GM19351 (cell line): ENCODE measurements at regions not wholly inside any gene's neighbourhood (a gene's known extent, or its start where the extent isn't known, plus 50 kb on each side); places are given as distances from the start of the nearest gene placed in this dataset.

Experiments
- ATAC-seq: cut with Tn5 transposase; IDR thresholded peaks from one replicate; pipeline ENCODE4 v1.9.1; 2021; ENCODE audit warnings: mild to moderate bottlenecking, moderate library complexity; ENCODE audit not compliant: unreplicated experiment

DNA sequence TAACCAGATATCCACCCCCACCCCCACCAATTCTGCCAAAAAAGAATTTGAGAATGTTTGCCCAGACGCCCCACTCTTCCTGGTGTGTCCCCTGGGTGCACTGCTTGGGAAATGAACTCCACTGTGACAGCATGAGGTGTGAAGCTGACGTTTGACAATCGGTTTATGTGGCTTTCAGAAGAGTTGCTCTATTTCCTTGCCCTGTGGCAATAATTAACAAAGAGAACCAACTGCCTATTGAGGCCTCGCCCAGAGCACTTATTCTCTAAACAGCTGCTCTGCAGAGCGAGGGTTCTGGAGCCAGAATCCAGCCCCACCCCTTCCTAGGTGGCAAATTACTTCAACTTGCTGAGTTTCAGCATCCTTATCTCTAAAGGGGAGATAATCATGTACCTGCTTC is 115.8 kb upstream of the SIX3 start:
- ATAC-seq: no peak

DNA sequence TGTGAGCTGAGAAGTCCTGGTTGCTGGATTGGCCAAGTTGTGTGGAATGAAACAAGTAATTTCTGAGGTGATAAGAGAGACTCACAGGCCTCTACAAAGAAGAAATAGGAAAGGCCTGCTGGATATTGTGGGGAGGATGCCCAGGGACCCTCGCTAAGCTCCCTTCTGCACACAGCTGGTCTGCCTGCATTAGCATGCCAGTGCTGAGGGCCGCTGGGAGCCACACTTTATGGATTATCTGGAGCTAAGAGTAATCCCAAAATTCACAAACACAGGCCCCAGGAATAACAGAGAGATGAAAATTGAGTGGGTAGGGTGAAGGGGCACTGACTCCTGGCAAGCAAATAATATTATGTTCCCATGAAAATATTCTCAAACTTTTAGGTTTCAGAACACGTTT is 114.9 kb upstream of the SIX3 start:
- no peak for ATAC-seq

DNA sequence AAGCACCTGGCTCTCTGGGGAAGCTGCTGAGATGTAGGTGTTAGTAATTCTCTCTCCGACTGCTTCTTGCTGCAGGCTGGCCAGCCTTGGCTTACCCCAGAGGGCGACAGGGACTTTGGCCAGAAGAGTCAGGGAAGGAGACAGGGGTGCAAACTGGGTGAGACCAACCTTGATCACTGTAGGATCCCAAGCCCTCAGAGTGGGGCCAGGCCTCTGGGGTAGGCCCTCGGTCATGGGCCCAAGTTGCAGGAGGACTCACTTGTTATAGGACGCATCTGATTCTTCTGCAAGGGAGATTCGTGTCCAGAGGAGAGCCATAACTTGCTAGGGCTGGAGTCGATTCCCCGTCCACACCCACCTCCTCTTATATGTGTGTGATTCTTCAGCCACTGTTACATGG is 111.7 kb upstream of the SIX3 start:
- ATAC-seq: no peak

DNA sequence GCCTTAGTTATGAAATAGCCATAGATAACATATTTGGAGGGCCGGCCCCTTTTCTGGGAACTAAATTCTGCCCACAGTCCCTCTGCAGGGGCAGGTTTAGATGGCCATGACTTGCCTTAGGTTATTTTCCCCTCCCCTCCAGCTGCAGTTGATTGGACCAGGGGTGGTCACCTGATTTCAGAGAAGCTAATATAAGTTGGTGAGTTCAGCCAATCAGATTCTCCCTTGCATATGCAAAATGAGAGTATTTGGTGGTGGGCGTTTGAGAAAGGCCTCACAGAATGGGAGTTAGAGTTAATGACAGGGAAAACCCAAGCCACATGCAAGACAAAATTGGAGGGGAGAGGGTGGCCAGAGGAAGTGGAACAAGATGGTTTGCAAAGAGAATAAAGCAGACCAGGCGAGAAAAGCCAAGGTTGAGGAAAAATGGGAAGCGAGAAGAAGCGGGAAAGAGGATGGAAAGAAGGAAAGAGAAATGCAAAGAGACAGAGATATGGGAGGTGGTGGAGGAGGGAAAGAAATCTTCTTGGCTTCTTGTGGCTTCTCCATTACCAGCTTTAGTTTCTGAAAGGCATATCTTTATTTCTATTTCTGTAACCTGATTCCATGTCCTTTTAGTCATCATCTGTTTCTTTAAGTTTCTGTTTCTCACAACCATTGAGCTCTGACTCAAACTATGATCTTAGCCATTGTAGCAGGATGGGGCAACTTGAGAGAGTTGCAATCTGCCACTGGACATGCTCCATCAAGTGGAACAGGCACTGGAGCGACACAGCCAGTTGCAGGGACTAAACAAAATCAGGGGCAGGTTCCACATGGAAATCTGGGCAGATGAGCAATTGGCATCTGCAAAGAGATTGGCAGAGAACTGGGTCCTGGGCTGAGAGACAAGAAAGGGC is 108.1 kb upstream of the SIX3 start:
- ATAC-seq: peak; percentile 68

DNA sequence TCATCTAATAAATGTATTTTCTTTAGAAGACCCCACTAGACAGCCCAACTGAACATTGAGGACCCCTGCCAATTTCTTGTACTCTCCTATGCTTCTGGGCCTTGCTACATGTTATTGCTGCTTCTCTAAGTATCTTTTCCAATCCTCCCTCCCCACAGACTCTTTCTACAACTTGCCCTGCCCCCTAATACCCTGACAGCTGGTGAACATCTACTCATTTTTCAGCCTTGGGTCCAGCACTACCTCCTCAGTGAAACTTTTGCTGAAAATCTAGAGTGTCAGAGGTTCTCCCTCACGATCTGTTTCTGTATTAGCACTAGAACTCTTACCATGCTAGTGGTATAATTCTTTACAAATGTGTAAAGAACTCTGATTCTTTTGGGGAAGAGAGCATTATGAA is 106.8 kb upstream of the SIX3 start:
- ATAC-seq: no peak

DNA sequence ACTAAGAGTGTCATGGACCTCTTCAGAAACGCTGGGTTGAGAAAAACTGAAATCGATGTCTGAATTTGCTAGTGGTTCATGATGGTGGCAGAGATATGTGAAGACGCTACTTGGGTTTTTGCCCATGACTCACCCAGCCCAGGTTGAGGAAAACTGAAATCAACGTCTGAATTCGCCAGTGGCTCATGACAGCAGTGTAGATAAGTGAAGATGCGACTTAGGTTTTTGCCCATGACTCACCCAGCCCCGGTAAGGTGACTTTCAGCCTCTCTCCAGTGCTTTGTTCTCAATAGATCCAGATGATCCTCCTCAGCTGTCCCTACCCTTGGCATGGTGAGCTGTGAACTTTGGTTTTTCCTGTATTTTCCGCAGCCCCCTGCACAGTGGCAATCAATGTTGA is 105.3 kb upstream of the SIX3 start:
- no peak for ATAC-seq

DNA sequence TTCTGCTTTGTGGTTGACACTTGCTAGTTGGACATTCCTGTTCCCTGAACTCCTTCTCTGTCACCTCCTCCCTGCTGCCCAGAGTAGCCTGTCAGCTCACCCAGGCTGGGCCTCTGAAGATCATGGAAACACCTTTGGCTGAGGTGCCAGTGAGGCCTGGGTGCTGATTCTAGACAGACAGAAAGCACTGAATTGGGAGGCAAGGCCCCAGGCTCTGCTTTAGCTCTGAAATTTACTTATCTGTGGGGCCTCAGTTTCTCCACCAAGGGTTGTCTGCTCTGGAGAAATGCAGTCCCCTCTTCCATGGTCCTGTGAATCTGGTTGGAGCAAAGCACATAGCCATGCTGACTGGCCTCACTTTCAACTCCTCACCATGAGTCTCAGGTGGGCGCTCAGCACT is 104.6 kb upstream of the SIX3 start:
- ATAC-seq: no peak

DNA sequence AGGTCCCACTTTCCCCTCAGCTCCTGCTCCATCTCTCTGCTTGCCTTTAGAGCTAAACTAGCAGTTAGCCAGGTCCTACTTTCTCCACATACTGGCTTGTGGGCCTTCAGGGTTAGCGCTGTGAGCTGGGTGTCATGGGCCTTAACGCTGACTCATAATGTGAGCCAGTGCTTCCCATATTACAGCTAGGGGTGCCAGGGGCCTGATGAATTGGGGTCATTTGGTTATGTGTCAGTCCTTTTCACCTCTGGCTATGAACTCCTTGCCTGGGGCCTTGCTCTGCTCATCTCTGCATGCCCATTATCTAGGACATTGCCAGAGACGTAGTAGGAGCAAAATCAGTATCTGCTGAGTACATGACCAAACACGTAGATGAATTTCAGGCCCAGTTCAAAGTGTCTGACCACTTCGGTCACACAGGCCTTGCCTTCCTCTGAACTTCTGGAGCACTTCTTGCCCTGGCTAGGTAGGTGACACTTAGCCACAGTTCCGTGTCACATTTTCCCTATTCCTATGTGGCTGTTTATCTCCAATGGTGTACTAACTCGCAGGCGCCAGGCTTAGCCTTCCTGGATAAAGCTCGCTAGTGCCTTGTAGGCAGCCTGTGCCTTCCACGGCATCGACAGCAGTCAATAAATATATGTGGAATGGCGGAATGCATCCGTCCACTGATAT is 103.2 kb upstream of the SIX3 start:
- no peak for ATAC-seq

DNA sequence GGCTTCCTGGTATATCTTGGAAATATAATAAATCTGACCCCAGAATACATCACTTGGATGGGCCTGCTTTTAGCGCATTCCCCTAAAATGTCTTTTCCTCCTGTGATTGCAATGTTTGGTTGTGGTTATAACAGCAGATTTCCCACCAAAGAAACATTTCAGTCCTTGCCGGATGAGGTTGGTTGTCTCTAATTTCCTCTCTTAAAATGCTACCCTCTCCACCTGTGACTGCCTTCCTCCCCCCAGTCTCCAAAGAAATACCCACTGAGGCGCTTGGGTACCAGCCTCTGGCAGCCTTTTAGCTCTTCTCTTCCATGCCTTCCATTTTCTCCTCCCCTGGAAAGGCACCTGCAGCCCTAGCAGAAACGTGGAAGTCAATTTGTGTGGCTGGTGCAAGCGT is 102.1 kb upstream of the SIX3 start:
- no peak for ATAC-seq

DNA sequence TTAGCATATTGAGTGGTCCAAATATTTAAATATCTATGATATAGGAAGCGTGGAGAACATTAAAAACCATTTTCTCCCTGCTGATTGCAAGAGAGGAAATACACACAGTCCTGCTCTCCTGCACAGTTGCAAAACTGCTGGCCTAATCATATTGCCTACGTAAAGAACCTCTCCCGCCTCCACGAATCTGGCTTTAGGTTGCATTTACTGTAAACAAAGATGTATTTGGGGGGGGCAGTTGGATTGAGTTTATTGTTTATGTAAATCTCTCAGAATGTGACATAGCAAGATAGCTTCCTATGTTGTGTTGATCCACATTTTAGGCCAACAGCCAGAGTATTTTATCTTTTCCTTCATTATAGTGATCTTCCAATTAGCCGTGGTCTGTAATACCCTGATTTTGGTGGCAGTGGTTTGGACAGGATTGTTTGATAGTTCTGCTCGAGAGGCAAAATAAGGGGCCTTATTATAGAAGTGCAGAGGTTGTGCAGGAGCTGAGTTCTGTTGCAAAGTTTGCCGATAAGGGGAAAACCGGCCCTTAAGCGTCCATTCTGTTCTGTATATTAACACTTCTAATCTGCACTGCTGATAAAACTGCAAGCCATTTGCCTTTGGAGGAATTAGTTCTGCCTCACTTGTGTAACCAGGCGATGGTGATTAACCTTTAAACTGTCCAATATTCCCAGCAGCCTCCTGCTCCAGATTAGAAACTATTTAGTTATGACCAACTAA is 101.6 kb upstream of the SIX3 start:
- no peak for ATAC-seq

DNA sequence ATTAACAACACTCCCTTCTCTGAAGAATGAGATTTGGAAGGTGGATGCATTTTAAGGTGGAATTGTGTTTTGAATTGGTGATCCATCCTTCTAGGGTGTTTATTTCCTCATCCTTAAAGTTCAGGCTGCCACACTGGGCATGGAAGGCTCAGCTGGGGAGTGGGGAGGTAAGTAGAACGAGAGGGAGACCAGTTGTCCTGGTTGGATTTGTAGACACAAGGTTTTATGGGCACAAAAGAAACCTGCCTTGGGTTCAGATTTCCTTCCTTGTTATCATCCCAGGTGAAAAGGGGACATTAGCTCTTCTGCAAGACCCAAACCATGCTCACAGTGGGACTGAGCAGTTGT is 101.0 kb upstream of the SIX3 start:
- no peak for ATAC-seq

DNA sequence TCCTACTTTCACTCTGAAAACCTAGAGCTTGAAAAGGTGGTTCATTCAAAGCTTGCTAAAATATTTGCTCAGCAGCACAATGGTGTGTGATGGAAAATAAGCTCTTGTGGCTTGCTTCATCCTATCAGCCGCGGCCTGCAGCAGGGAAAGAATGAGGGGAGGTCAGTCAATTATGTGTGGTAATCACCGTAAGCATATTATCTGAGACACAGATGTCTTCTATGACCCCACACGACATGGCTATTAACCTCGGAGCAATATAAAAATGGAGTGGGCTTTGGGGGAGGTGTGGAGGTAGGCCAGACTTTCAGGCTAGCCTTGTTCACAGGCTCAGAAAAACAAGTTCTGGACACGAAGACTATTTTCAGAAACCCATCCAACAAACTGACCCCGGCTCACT is 98.4 kb upstream of the SIX3 start:
- ATAC-seq: no peak

DNA sequence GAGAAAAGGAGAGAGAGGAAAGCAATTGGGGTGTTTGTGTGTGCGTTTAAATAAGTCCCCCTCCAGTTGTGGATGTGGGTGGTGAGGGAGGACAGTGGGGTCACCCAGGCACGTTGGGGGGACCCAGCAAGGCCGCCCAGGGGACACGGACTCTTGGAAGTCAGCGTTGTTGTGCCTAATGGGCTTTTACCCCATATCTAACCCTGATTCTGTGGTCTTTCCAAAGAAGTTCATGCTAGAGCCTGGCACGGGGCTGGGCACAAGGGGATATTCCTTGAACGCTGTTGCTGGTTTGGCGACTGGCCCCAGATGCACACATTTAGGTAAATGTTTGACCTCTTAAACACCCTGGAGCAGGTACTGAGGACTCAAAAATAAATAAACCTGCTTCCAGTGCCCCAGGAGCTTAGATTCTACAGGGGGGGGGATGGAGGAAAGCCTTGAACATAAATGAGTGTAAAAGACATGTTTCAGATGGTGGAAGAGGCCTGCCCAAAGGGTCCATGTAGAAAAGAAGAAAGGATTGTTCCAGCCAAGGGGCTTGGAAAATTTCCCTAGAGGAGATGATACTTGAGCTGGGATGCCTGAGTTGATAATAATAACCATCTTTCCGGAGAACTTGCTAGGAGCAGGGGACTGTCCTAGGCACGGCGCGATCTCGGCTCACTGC is 97.7 kb upstream of the SIX3 start:
- ATAC-seq: no peak

DNA sequence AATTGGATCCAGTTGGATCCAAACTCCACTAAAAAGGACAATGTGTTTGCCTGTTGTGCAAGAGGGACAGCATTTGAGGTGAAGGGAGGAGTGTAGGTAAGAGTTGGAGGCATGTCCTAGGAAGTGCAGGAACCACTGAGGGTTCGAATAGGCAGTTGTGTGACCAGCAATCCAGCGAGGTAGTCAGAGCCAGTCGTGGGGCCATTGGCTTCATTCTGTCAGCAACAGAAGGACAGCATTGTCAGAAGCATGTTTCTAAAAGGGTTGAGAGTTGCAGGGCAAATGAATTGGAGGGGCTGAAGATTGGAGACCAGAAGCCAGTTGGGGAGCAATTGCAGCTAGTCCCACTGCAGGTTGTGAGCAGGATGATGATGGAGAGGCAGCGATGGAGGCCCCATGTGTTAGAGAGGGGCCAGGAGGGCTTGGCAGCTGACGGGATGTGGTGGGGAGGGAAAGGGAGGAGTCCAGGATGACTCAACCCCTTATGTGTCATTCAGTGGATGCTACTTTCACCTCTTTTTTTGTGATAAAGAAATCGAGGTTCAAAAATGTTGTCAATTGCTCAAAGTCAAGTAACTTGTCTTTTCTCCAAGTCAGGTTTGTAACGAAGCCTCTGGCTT is 96.7 kb upstream of the SIX3 start:
- no peak for ATAC-seq

DNA sequence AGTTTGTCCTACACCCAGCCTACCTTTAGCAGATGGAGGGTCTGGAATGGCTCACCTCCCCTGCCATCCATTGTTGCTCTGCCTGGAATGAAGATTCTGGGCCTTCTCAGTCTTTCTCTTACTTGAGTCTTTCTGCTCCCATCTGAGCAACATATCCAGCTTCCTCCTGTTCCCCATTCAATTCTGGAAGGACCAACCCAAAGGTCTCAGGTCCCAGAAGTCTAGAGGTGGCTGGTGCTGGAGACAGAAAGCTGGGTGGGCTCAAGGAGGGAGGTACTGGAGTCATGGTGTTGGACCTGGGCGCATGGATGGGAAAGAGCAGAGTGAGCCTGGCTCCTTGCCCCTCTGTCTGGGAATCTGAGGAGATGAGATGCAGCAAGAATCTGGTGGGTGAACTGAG is 93.5 kb upstream of the SIX3 start:
- no peak for ATAC-seq

DNA sequence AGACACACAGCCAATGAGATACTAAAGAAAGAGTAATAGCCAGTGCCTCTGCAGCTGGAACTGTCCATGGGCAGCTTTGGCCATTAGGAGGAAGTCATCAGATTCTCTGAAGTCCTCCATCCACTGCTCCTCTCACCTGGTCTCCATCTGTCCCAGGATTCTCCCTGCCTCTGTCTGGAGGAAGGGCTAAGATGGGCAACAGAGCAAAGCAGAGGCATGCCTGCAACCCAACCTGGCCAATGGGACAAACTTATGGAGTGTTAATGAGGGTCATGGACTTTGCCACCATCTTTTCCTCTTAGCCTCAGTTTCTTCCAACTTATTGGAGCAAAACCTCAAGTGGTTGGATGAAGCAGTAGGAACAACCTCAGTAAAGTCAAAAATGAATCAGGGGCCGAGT is 91.5 kb upstream of the SIX3 start:
- ATAC-seq: no peak

DNA sequence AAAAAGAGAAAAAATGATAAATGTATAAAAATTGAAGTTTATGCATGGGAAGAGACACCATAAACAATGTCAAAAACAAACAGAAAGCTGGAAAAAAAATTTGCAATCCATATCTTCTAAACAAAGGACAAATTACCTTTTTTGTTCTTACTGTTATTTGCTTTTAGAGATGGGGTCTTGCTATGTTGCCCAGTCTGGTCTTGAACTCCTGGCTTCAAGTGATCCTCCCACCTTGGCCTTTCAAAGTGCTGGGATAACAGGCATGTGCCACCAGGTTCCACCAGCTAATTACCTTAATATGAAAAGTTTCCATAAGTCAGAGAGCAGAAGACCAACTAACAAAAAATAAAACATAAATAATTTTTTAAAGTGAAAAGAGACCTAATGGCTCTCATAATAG is 90.0 kb upstream of the SIX3 start:
- no peak for ATAC-seq

DNA sequence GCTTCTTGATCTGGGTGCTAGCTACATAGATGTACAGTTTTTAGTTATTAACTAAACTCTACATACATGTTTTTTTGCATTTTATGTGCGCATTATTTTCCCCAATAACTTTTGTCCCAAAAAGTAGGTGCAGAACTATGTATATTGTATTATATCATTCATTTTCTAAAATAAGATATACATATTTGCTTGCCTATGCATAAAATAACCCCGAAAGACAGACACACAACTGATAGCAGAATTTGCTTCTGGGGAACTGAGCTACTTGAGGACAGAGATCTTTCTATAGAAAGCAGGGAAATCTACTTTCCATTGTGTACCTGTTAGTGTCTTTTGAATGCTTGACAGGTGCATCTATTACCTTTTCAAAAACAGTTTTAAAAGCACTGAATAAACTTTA is 88.9 kb upstream of the SIX3 start:
- ATAC-seq: no peak

DNA sequence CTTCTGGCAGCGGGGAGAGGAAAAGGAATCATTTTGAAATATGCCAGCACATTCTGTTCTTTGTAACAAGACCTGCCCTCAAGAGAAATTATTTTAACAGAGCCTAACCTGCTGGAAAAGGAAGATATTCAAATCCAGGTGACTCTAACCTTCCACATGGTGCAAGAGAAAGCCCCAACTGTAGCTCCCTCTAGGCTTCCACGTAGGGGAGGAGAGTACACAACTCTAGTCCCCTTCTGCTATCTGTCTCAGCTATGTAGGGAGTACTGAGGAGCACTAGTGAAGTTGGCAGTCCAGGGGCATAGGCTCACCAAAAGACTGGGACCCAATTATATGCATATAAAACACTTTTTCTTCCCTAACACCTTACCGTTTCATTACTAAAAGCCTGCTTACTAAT is 82.2 kb upstream of the SIX3 start:
- ATAC-seq: no peak

DNA sequence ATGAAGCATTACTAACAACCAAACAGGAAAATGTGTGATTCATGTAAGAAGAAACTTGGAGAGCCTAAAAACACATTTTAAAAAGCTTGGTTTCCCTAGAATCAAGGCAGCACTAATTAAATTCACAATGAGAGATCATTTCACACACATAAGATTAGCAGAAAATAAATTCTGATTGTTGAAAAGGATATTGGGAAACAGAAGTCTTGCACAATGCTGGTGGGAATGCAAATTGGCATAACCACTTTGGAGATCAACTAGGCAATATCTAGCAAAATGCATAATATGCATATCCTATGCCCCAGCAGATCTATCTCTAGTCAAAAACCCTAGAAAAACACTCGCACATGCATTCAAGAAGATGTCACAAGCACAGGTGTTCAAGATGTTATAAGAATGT is 75.3 kb upstream of the SIX3 start:
- no peak for ATAC-seq

DNA sequence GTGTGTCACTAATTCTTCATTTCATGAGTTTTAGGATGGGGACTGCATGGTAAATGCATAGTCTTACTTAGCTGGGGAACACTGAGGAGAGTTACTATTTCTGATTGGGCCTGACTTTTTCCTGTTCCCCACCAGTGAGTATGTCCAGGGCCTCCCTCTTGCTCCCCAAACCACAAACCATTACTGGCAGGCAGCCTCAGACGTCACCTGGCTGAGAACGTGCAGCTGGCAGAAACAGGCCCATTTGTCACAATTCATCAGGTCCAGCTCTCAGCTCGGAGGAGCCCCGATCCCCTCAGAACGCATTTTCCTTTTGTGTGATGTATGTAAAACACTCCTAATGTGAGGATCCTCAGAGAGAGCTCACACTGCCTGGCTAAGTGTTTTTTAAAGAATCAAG is 71.7 kb upstream of the SIX3 start:
- ATAC-seq: no peak
